ENCODE measurements at regions not wholly inside any gene's neighbourhood (a gene's known extent, or its start where the extent isn't known, plus 50 kb on each side); places are given as distances from the start of the nearest gene placed in this dataset.
"Not testable (repeated sequence)": the region's sequence is repeated elsewhere in the genome, so short reads cannot be mapped to it uniquely, and the experiment has no call there.

- Histone ChIP-seq H3K27ac (ENCODE audit: low read depth, low read length) (no peak overlapping the region), H3K4me3 (ENCODE audit: insufficient read depth, low read depth, low read length) (no peak overlapping the region), H3K79me2 (ENCODE audit: insufficient read depth, low read length) (no peaks in the 10 kb centered on the region), H3K4me2 (ENCODE audit: low read length) (no peak overlapping the region), H3K27me3 (ENCODE audit: insufficient read depth, low read length) (no peaks in the 10 kb centered on the region), H3K9me3 (ENCODE audit: insufficient read depth, low read depth, low read length) (no peaks in the 10 kb centered on the region), H3K36me3 (ENCODE audit: insufficient read depth, low read length) (no peaks in the 10 kb centered on the region), H4K20me1 (ENCODE audit: insufficient read depth, low read length) (no peaks in the 10 kb centered on the region), H3K4me1 (ENCODE audit: insufficient read depth, low read length) (no peaks in the 10 kb centered on the region), H2AFZ (ENCODE audit: low read depth, low read length) (no peak overlapping the region), H3K9ac (ENCODE audit: low read length) (no peak overlapping the region)
- TF ChIP-seq CTCF (IDR thresholded peaks at IDR 0.05; ENCODE audit: insufficient read depth, low read depth, low read length) = no peak
- no peak for TF ChIP-seq EZH2 (IDR thresholded peaks at IDR 0.05; ENCODE audit: insufficient read depth, low read length)
- FAIRE-seq (no peak), DNase-seq (ENCODE audit: low read depth) (no peak)
- Mint-ChIP-seq H3K9me3 (ENCODE audit: unreplicated experiment) (peaks cover 20% of the 10 kb centered on the region), H3K4me3 (ENCODE audit: unreplicated experiment) (no peak overlapping the region), H3K27ac (ENCODE audit: unreplicated experiment) (no peak overlapping the region), H3K4me1 (ENCODE audit: low read depth, unreplicated experiment) (peaks cover 3% of the 10 kb centered on the region), H3K27me3 (ENCODE audit: low read depth, unreplicated experiment) (no peaks in the 10 kb centered on the region), H3K36me3 (ENCODE audit: low read depth, unreplicated experiment) (no peaks in the 10 kb centered on the region)
These were observed 792.0 kb downstream of the KCNA4 start for GRCh38 chr11:29224739-29225384.

GRCh38 chr11:29219531-29219930, 797.3 kb downstream of the KCNA4 start:
- not testable (repeated sequence) for H3K36me3 Mint-ChIP-seq (ENCODE audit: low read depth, unreplicated experiment); FAIRE-seq; H3K9me3 ChIP-seq (ENCODE audit: insufficient read depth, low read depth, low read length); DNase-seq (ENCODE audit: low read depth); H3K4me3 Mint-ChIP-seq (ENCODE audit: unreplicated experiment); H3K9ac ChIP-seq (ENCODE audit: low read length); H3K4me1 ChIP-seq (ENCODE audit: insufficient read depth, low read length); H3K4me3 ChIP-seq (ENCODE audit: insufficient read depth, low read depth, low read length); H4K20me1 ChIP-seq (ENCODE audit: insufficient read depth, low read length); H3K4me1 Mint-ChIP-seq (ENCODE audit: low read depth, unreplicated experiment); H2AFZ ChIP-seq (ENCODE audit: low read depth, low read length); H3K27ac ChIP-seq (ENCODE audit: low read depth, low read length); H3K27me3 ChIP-seq (ENCODE audit: insufficient read depth, low read length); H3K4me2 ChIP-seq (ENCODE audit: low read length); H3K27me3 Mint-ChIP-seq (ENCODE audit: low read depth, unreplicated experiment); H3K36me3 ChIP-seq (ENCODE audit: insufficient read depth, low read length); H3K27ac Mint-ChIP-seq (ENCODE audit: unreplicated experiment); H3K79me2 ChIP-seq (ENCODE audit: insufficient read depth, low read length)
- peaks cover 24% of the 10 kb centered on the region for H3K9me3 Mint-ChIP-seq (ENCODE audit: unreplicated experiment)

GRCh38 chr11:29217901-29218300, 798.9 kb downstream of the KCNA4 start:
- no peaks in the 10 kb centered on the region for H3K79me2 ChIP-seq (ENCODE audit: insufficient read depth, low read length)
- H3K27ac ChIP-seq (ENCODE audit: low read depth, low read length) = no peak overlapping the region
- H3K4me2 ChIP-seq (ENCODE audit: low read length) = no peak overlapping the region
- H3K27me3 ChIP-seq (ENCODE audit: insufficient read depth, low read length) = no peaks in the 10 kb centered on the region
- no peaks in the 10 kb centered on the region for H3K4me1 Mint-ChIP-seq (ENCODE audit: low read depth, unreplicated experiment)
- H3K27me3 Mint-ChIP-seq (ENCODE audit: low read depth, unreplicated experiment) = no peaks in the 10 kb centered on the region
- H3K4me3 ChIP-seq (ENCODE audit: insufficient read depth, low read depth, low read length) = no peak overlapping the region
- H2AFZ ChIP-seq (ENCODE audit: low read depth, low read length) = no peak overlapping the region
- no peak for TF ChIP-seq CTCF (IDR thresholded peaks at IDR 0.05; ENCODE audit: insufficient read depth, low read depth, low read length)
- no peak for TF ChIP-seq EZH2 (IDR thresholded peaks at IDR 0.05; ENCODE audit: insufficient read depth, low read length)
- no peak for DNase-seq (ENCODE audit: low read depth)
- FAIRE-seq = no peak
- H3K4me1 ChIP-seq (ENCODE audit: insufficient read depth, low read length) = no peaks in the 10 kb centered on the region
- H4K20me1 ChIP-seq (ENCODE audit: insufficient read depth, low read length) = no peaks in the 10 kb centered on the region
- H3K9me3 Mint-ChIP-seq (ENCODE audit: unreplicated experiment) = peaks cover 19% of the 10 kb centered on the region
- no peak overlapping the region for H3K27ac Mint-ChIP-seq (ENCODE audit: unreplicated experiment)
- H3K4me3 Mint-ChIP-seq (ENCODE audit: unreplicated experiment) = no peak overlapping the region
- no peaks in the 10 kb centered on the region for H3K9me3 ChIP-seq (ENCODE audit: insufficient read depth, low read depth, low read length)
- H3K36me3 ChIP-seq (ENCODE audit: insufficient read depth, low read length) = no peaks in the 10 kb centered on the region
- H3K36me3 Mint-ChIP-seq (ENCODE audit: low read depth, unreplicated experiment) = no peaks in the 10 kb centered on the region
- H3K9ac ChIP-seq (ENCODE audit: low read length) = no peak overlapping the region
